CD4-positive, alpha-beta T cell treated with Interleukin-17A for 4 hours (primary cell): ENCODE measurements at regions not wholly inside any gene's neighbourhood (a gene's known extent, or its start where the extent isn't known, plus 50 kb on each side); places are given as distances from the start of the nearest gene placed in this dataset.

Experiments used
- DNase-seq: peaks from one replicate; pipeline ENCODE4 v3.0.0-alpha.2; 2020; ENCODE audit warnings: mixed read lengths

- DNase-seq: no peak
Observed at GRCh38 chr6:126148853-126149252, 162.5 kb downstream of the TRMT11 start.

GRCh38 chr6:126152372-126152745, 166.0 kb downstream of the TRMT11 start:
- no peak for DNase-seq

- no peak for DNase-seq
Observed at GRCh38 chr6:126153661-126154060, 167.3 kb downstream of the TRMT11 start.

- DNase-seq: no peak
Observed at GRCh38 chr6:126156973-126157372, 170.6 kb downstream of the TRMT11 start.

GRCh38 chr6:126167726-126168125, 172.2 kb upstream of the CENPW start:
- DNase-seq: no peak

- DNase-seq: no peak
Observed at GRCh38 chr6:126170433-126170832, 169.5 kb upstream of the CENPW start.

GRCh38 chr6:126170978-126171382, 168.9 kb upstream of the CENPW start:
- peak; percentile 11 for DNase-seq

- DNase-seq: no peak
Observed at GRCh38 chr6:126172131-126172530, 167.8 kb upstream of the CENPW start.

GRCh38 chr6:126173265-126173664, 166.7 kb upstream of the CENPW start:
- DNase-seq: no peak

- no peak for DNase-seq
Observed at GRCh38 chr6:126174697-126175096, 165.2 kb upstream of the CENPW start.

GRCh38 chr6:126175251-126175650, 164.7 kb upstream of the CENPW start:
- no peak for DNase-seq

GRCh38 chr6:126176282-126176681, 163.6 kb upstream of the CENPW start:
- no peak for DNase-seq

GRCh38 chr6:126180585-126180984, 159.3 kb upstream of the CENPW start:
- DNase-seq: no peak

GRCh38 chr6:126181173-126181741, 158.7 kb upstream of the CENPW start:
- DNase-seq: no peak

- DNase-seq: no peak
Observed at GRCh38 chr6:126181890-126182289, 158.0 kb upstream of the CENPW start.

GRCh38 chr6:126182650-126183311, 157.1 kb upstream of the CENPW start:
- DNase-seq: no peak

GRCh38 chr6:126185774-126186173, 154.1 kb upstream of the CENPW start:
- DNase-seq: no peak

- DNase-seq: no peak
Observed at GRCh38 chr6:126188279-126188909, 151.5 kb upstream of the CENPW start.

- DNase-seq: no peak
Observed at GRCh38 chr6:126195625-126196236, 144.2 kb upstream of the CENPW start.

GRCh38 chr6:126198631-126199030, 141.3 kb upstream of the CENPW start:
- DNase-seq: no peak

GRCh38 chr6:126199466-126199865, 140.4 kb upstream of the CENPW start:
- no peak for DNase-seq

- no peak for DNase-seq
Observed at GRCh38 chr6:126202707-126203106, 137.2 kb upstream of the CENPW start.

GRCh38 chr6:126204126-126204525, 135.8 kb upstream of the CENPW start:
- no peak for DNase-seq

GRCh38 chr6:126204598-126204997, 135.3 kb upstream of the CENPW start:
- no peak for DNase-seq
